Transverse colon (tissue), 4 donors: ENCODE measurements at regions not wholly inside any gene's neighbourhood (a gene's known extent, or its start where the extent isn't known, plus 50 kb on each side); places are given as distances from the start of the nearest gene placed in this dataset.

Experiments used
- CTCF ChIP-seq, 5 experiments: fragments of 200-600 bp in 3 of 5; fragments of 450-650 bp in 2 of 5; sonication (generic) in 3 of 5; IDR thresholded peaks; 1 replicate in 2 of 5; 2 replicates in 3 of 5; pipeline ENCODE4 v1.5.1; 2016 to 2017; ENCODE audit warnings: antibody characterized with exemption in 5 of 5, inconsistent platforms in 3 of 5, mild to moderate bottlenecking in 2 of 5, moderate library complexity in 1 of 5
- EP300 ChIP-seq: sonication (generic); formaldehyde crosslinking; IDR thresholded peaks from one replicate; pipeline ENCODE4 v1.6.1; 2017; ENCODE audit warnings: antibody characterized with exemption, low read depth
- POLR2A ChIP-seq: fragments of 450-650 bp; IDR thresholded peaks from one replicate; pipeline ENCODE4 v1.6.1; 2016; ENCODE audit warnings: antibody characterized with exemption, mild to moderate bottlenecking, moderate library complexity
- POLR2AphosphoS5 ChIP-seq, 3 donors: sonication (generic); formaldehyde crosslinking; IDR thresholded peaks; one replicate each; pipeline ENCODE4 v1.6.1; 2016; ENCODE audit warnings: antibody characterized with exemption in 3 of 3

GRCh38 chr1:172952516-172952915 lies 98.2 kb downstream of the TNFSF18 start:
- no peak for TF ChIP-seq CTCF (IDR thresholded peaks at IDR 0.05)
- TF ChIP-seq POLR2AphosphoS5 (IDR thresholded peaks at IDR 0.05) = no peak
- TF ChIP-seq POLR2A = no peak
- TF ChIP-seq EP300 = no peak
